GM12865 (cell line): ENCODE measurements at regions not wholly inside any gene's neighbourhood (a gene's known extent, or its start where the extent isn't known, plus 50 kb on each side); places are given as distances from the start of the nearest gene placed in this dataset.

Experiments used
- DNase-seq: peaks from one replicate; pipeline ENCODE4 v3.0.0; 2010; ENCODE audit warnings: low read depth
- H3K4me3 ChIP-seq: 2 replicates; pipeline ENCODE4 v1.5.1; 2011; ENCODE audit warnings: mild to moderate bottlenecking, low read depth, low read length, control low read depth
- TF ChIP-seq, protein P1 (sequence below): IDR thresholded peaks from 2 replicates; pipeline ENCODE4 v1.5.1; 2011; ENCODE audit warnings: low read length, control low read depth, low read depth, inconsistent platforms; ENCODE audit not compliant: insufficient read depth; ENCODE audit errors: missing control alignments

DNA sequence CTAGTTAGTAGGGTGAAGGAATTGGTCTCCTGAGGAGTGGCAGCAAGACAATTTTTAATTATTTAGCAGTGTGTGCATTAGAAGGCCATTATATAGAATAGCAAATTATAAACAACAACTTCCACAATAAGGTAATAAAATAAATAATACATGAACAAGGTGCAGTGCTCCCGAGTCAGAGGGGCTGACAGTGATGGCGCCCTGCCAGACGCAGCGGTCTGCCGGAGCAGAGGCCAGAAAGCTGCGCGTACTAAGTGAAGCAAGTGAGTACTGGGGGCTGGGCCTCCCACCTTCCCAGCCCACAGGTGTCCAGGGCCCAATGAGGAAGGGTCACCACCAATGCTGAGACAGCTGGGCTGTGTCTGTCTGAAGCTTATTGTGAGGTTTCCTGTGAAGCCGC, 72.0 kb upstream of the VRK1 start:
- TF ChIP-seq, protein P1, sequence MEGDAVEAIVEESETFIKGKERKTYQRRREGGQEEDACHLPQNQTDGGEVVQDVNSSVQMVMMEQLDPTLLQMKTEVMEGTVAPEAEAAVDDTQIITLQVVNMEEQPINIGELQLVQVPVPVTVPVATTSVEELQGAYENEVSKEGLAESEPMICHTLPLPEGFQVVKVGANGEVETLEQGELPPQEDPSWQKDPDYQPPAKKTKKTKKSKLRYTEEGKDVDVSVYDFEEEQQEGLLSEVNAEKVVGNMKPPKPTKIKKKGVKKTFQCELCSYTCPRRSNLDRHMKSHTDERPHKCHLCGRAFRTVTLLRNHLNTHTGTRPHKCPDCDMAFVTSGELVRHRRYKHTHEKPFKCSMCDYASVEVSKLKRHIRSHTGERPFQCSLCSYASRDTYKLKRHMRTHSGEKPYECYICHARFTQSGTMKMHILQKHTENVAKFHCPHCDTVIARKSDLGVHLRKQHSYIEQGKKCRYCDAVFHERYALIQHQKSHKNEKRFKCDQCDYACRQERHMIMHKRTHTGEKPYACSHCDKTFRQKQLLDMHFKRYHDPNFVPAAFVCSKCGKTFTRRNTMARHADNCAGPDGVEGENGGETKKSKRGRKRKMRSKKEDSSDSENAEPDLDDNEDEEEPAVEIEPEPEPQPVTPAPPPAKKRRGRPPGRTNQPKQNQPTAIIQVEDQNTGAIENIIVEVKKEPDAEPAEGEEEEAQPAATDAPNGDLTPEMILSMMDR = no peak
- DNase-seq = no peak
- no peak overlapping the region for H3K4me3 ChIP-seq

GRCh38 chr14:96727073-96727472, 70.1 kb upstream of the VRK1 start:
- DNase-seq = no peak
- TF ChIP-seq, protein P1 = no peak
- H3K4me3 ChIP-seq = no peak overlapping the region

DNA sequence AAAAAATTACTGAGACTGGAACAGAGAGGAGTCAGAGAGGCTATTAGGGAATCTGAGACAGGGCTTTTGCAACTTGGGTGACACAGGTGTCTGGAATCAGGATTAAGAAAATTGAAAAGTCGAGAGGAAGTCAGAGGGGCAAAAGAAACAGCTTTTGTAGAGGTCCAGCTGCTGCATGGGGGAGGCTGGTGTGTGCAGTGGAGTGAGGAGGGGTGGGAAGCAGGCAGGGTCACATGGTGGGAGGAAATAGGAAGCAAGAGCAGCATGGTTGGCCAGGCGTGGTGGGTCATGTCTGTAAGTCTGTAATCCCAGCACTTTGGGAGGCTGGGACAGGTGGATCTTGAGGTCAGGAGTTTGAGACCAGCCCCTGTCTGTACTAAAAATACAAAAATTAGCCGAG, 69.7 kb upstream of the VRK1 start:
- no peak overlapping the region for H3K4me3 ChIP-seq
- TF ChIP-seq, protein P1 = no peak

DNA sequence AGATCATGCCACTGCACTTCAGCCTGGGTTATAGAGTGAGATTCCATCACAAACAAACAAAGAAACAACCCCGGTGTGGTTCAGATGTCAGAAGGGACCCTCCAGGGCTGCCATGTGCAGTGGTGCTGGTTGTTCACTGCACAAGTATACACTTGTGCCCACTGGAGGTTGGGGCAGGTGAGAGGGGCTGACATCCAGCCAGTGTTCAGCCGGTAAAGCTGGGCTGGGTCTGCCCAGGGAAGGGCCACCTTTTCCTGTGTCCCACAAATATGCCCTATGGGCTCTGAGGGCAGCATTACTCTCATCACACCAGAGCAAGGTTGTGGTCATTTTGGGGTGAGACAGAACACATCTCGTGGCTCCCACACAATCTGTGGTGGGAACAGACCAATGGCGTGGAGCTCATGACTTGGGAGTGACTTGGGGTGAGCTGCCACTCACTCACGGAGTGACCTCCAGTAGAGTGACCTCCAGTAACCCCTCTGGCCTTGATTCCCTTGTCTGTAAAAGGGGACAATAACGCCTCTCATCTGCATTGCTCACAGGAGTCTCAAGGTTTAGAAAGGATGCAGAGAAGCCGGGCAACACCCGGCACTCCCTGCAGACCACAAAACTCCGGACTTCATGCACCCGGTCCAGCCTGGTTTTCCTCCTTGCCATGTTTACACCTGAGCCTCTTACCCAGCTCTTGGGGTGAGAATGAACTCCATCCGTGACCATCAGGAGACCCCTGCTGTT, 69.0 kb upstream of the VRK1 start:
- H3K4me3 ChIP-seq = no peak overlapping the region
- TF ChIP-seq, protein P1 = no peak
- no peak for DNase-seq

More for the DNA sequence above, 69.7 kb upstream of the VRK1 start:
- peak; percentile 16 for DNase-seq

DNA sequence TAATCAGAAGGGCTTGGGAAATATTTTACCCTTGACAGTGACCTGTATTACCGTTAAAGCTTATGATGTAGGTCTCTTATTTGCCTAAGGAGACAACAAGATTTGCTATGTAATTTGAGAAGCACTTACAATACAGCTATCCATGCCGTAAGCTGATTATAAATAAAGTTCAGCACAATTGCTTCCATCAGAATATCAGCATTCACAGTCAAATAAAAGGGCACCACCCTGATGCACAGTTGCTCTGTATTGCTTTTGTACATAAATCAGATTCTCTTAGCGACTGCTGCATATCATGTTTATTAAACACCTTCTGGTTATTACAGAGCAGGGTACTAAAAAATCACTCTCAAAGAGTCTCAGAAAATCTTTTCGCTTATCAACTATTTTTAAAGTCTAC, 67.3 kb upstream of the VRK1 start:
- TF ChIP-seq, protein P1 = no peak
- no peak overlapping the region for H3K4me3 ChIP-seq
- no peak for DNase-seq

DNA sequence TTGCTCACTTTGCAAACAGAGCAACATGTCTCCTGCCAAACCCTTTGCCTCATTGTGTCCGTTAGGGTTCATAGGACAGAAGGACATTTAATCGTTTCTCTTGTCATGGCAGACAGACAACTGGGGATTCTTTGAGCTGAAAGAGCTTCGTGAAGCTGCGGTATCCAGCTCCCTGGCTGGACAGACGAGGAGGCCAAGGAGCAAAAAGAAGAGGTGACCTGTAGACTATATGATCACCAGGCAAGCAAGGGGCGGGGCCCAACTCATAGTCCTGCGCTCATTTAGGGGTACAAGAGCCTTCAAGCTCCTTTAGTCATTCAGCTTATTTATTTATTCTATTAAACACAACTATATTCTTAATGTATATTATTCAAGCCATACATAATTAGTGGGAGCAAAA, 66.8 kb upstream of the VRK1 start:
- DNase-seq = no peak
- TF ChIP-seq, protein P1 = no peak
- no peak overlapping the region for H3K4me3 ChIP-seq

DNA sequence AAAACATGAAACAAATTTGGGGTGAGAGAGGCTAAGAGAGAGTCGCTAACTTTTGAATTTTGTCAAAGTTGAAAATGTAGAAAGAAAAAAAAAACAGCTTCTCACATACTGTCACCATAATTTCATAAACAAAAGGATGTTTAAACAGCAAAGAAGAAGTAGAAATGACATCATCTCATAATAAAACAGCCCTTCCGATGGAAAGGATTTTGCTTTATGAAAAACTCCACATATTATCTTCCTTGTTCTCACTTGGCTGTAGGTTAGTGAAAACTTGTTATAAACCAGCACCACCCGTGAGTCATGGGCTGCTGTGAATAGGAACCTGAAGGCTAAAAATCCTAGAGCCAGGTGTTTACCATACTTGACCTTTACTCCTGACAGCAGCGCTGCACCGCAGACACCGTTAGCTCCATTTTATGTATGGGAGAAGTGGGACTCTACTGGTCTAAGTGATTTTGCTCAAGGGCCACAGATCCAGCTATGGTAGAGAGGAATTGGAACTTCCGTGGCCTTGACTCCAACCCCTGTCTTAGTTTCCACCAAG, 63.0 kb upstream of the VRK1 start:
- no peak overlapping the region for H3K4me3 ChIP-seq
- no peak for DNase-seq
- TF ChIP-seq, protein P1 = no peak
